Endothelial cell of umbilical vein (primary cell): ENCODE measurements at regions not wholly inside any gene's neighbourhood (a gene's known extent, or its start where the extent isn't known, plus 50 kb on each side); places are given as distances from the start of the nearest gene placed in this dataset.

Experiments
- CTCF ChIP-seq, 2 donors: IDR thresholded peaks; 1 replicate in 1 of 2; 2 replicates in 1 of 2; pipeline ENCODE4 v1.5.1; 2011; ENCODE audit warnings: low read length in 2 of 2, mild to moderate bottlenecking in 2 of 2, moderate library complexity in 2 of 2, control low read depth in 1 of 2, inconsistent platforms in 1 of 2, low read depth in 1 of 2; ENCODE audit not compliant: insufficient read depth in 1 of 2; ENCODE audit errors: extremely low read depth in 1 of 2
- EZH2 ChIP-seq: IDR thresholded peaks from 2 replicates; pipeline ENCODE4 v1.6.1; 2012; ENCODE audit warnings: borderline replicate concordance, low read depth, mild to moderate bottlenecking, moderate library complexity, low read length, inconsistent platforms; ENCODE audit not compliant: severe bottlenecking
- POLR2AphosphoS5 ChIP-seq: IDR thresholded peaks from 2 replicates; pipeline ENCODE4 v1.6.1; 2012; ENCODE audit warnings: low read depth, mild to moderate bottlenecking, control low read depth, low read length, moderate library complexity; ENCODE audit not compliant: insufficient read depth

- no peak for TF ChIP-seq CTCF (IDR thresholded peaks at IDR 0.05; ENCODE audit: extremely low read depth in 1 of 2, insufficient read depth in 1 of 2, low read depth in 1 of 2, low read length in 2 of 2)
- TF ChIP-seq EZH2, result no peak
- no peak for TF ChIP-seq POLR2AphosphoS5
Measured at GRCh38 chr19:30738047-30738446, 365.9 kb downstream of the ZNF536 start.
